H1 (cell line): ENCODE measurements at regions not wholly inside any gene's neighbourhood (a gene's known extent, or its start where the extent isn't known, plus 50 kb on each side); places are given as distances from the start of the nearest gene placed in this dataset.

ENCODE experiments used
- BACH1 ChIP-seq: IDR thresholded peaks from 2 replicates; pipeline ENCODE4 v1.6.1; 2012; ENCODE audit warnings: low read length, improper control_type of control experiment
- CREB1 ChIP-seq: IDR thresholded peaks from 2 replicates; pipeline ENCODE4 v1.6.1; 2012; ENCODE audit warnings: inconsistent platforms
- POLR2A ChIP-seq, 2 experiments: IDR thresholded peaks; 1 replicate in 1 of 2; 2 replicates in 1 of 2; pipeline ENCODE4 v1.6.1; 2011; ENCODE audit warnings: low read depth in 2 of 2, low read length in 2 of 2, mild to moderate bottlenecking in 2 of 2; ENCODE audit errors: control extremely low read depth in 1 of 2
- TBP ChIP-seq: IDR thresholded peaks from 2 replicates; pipeline ENCODE4 v1.6.1; 2011; ENCODE audit warnings: low read depth, low read length, improper control_type of control experiment
- TF ChIP-seq, protein P1 (sequence below), 3 experiments: IDR thresholded peaks; 1 replicate in 2 of 3; 2 replicates in 1 of 3; pipeline versions ENCODE4 v1.5.1 to v1.6.1; 2011; ENCODE audit warnings: low read length in 3 of 3, mild to moderate bottlenecking in 3 of 3, inconsistent platforms in 2 of 3, low read depth in 1 of 3, moderate library complexity in 1 of 3; ENCODE audit not compliant: insufficient read depth in 1 of 3; ENCODE audit errors: control extremely low read depth in 1 of 3

DNA sequence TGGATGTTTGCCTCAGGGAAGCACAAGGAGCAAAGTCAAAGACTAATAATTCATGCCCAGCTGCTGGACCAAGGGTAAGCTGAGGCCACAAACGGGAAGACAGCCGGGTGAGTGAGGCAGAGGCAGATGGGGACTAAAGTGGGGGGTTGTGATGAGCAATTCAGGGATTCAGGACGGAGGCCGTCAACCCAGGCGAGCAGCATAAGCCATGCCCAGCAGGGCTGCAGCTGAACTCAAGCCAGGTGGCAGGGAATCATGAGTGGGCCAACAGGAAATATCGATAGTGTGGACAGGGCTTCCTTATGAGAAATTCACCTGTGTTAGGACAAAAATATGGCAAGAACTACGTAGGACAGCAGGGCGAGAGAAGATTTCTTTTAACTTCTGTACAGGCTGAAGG, 246.8 kb downstream of the CDC5L start:
- TF ChIP-seq TBP (no peak), CREB1 (no peak), POLR2A (IDR thresholded peaks at IDR 0.05; ENCODE audit: control extremely low read depth in 1 of 2, low read depth in 2 of 2, low read length in 2 of 2) (no peak), BACH1 (no peak)
- TF ChIP-seq, protein P1, sequence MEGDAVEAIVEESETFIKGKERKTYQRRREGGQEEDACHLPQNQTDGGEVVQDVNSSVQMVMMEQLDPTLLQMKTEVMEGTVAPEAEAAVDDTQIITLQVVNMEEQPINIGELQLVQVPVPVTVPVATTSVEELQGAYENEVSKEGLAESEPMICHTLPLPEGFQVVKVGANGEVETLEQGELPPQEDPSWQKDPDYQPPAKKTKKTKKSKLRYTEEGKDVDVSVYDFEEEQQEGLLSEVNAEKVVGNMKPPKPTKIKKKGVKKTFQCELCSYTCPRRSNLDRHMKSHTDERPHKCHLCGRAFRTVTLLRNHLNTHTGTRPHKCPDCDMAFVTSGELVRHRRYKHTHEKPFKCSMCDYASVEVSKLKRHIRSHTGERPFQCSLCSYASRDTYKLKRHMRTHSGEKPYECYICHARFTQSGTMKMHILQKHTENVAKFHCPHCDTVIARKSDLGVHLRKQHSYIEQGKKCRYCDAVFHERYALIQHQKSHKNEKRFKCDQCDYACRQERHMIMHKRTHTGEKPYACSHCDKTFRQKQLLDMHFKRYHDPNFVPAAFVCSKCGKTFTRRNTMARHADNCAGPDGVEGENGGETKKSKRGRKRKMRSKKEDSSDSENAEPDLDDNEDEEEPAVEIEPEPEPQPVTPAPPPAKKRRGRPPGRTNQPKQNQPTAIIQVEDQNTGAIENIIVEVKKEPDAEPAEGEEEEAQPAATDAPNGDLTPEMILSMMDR (IDR thresholded peaks at IDR 0.05; ENCODE audit: control extremely low read depth in 1 of 3, insufficient read depth in 1 of 3, low read depth in 1 of 3, low read length in 3 of 3) = no peak
